Astrocyte (in vitro differentiated cells and primary cell): ENCODE measurements at regions not wholly inside any gene's neighbourhood (a gene's known extent, or its start where the extent isn't known, plus 50 kb on each side); places are given as distances from the start of the nearest gene placed in this dataset.

Source experiments
- CTCF ChIP-seq: IDR thresholded peaks from 2 replicates; pipeline ENCODE4 v1.5.1; 2011; ENCODE audit warnings: low read depth, mild to moderate bottlenecking, inconsistent platforms, low read length, moderate library complexity; ENCODE audit not compliant: insufficient read depth
- EZH2 ChIP-seq: IDR thresholded peaks from 2 replicates; pipeline ENCODE4 v1.6.1; 2012; ENCODE audit warnings: mild to moderate bottlenecking, low read length, inconsistent platforms; ENCODE audit not compliant: insufficient read depth

GRCh38 chr12:41943671-41944070 is 201.0 kb downstream of the GXYLT1 start:
- TF ChIP-seq CTCF, result no peak
- no peak for TF ChIP-seq EZH2
